GM23248 (cell line): ENCODE measurements at regions not wholly inside any gene's neighbourhood (a gene's known extent, or its start where the extent isn't known, plus 50 kb on each side); places are given as distances from the start of the nearest gene placed in this dataset.

Source experiments
- DNase-seq: peaks from one replicate; pipeline ENCODE4 v3.0.0-alpha.2; 2015
- H2AFZ ChIP-seq: fragments of 200-600 bp; sonication (generic); 2 replicates; pipeline ENCODE4 v1.6.1; 2016; ENCODE audit warnings: antibody characterized with exemption
- H3F3A ChIP-seq: fragments of 200-600 bp; sonication (generic); 2 replicates; pipeline ENCODE4 v1.6.1; 2016; ENCODE audit warnings: mild to moderate bottlenecking, antibody characterized with exemption, mixed run types; ENCODE audit not compliant: insufficient read depth
- H3K27ac ChIP-seq: fragments of 200-600 bp; sonication (generic); 2 replicates; pipeline ENCODE4 v1.5.1; 2016; ENCODE audit warnings: mild to moderate bottlenecking
- H3K27me3 ChIP-seq: fragments of 200-600 bp; sonication (generic); replicated peaks from 2 replicates; pipeline ENCODE4 v1.6.1; 2016; ENCODE audit warnings: mild to moderate bottlenecking; ENCODE audit not compliant: insufficient read depth
- H3K36me3 ChIP-seq: fragments of 200-600 bp; sonication (generic); 2 replicates; pipeline ENCODE4 v1.6.1; 2016; ENCODE audit warnings: low read depth, mild to moderate bottlenecking
- H3K4me1 ChIP-seq: fragments of 200-600 bp; sonication (generic); 2 replicates; pipeline ENCODE4 v1.6.1; 2016; ENCODE audit warnings: mild to moderate bottlenecking; ENCODE audit not compliant: insufficient read depth
- H3K4me2 ChIP-seq: fragments of 200-600 bp; sonication (generic); one replicate; pipeline ENCODE4 v1.6.1; 2016; ENCODE audit warnings: mild to moderate bottlenecking; ENCODE audit not compliant: unreplicated experiment
- H3K4me3 ChIP-seq: fragments of 200-600 bp; sonication (generic); 2 replicates; pipeline ENCODE4 v1.5.1; 2016; ENCODE audit warnings: mild to moderate bottlenecking
- H3K79me2 ChIP-seq: fragments of 200-600 bp; sonication (generic); 2 replicates; pipeline ENCODE4 v1.6.1; 2016; ENCODE audit warnings: mild to moderate bottlenecking; ENCODE audit not compliant: insufficient read depth
- H3K9ac ChIP-seq: fragments of 200-600 bp; sonication (generic); 2 replicates; pipeline ENCODE4 v1.6.1; 2016; ENCODE audit warnings: mild to moderate bottlenecking
- H3K9me2 ChIP-seq: fragments of 200-600 bp; sonication (generic); 2 replicates; pipeline ENCODE4 v1.6.1; 2016; ENCODE audit warnings: mixed run types, mild to moderate bottlenecking, moderate library complexity; ENCODE audit not compliant: insufficient read depth
- H3K9me3 ChIP-seq: fragments of 200-600 bp; sonication (generic); one replicate; pipeline ENCODE4 v1.6.1; 2017; ENCODE audit warnings: low read depth
- H4K20me1 ChIP-seq: fragments of 200-600 bp; sonication (generic); 2 replicates; pipeline ENCODE4 v1.6.0; 2016; ENCODE audit not compliant: insufficient read depth
- EZH2 ChIP-seq: fragments of 200-600 bp; sonication (generic); IDR thresholded peaks from 2 replicates; pipeline ENCODE4 v1.6.1; 2018; ENCODE audit warnings: antibody characterized with exemption, mild to moderate bottlenecking; ENCODE audit not compliant: insufficient read depth, poor library complexity, severe bottlenecking
- EZH2phosphoT487 ChIP-seq: fragments of 200-600 bp; sonication (generic); IDR thresholded peaks from 2 replicates; pipeline ENCODE4 v1.6.1; 2018; ENCODE audit warnings: antibody characterized with exemption, moderate library complexity, mild to moderate bottlenecking, low read depth; ENCODE audit not compliant: insufficient read depth
- WGBS, 2 experiments: methylation state at CpG; one replicate each; pipeline ENCODE4 v1.1.6; 2015 to 2017; ENCODE audit warnings: low lambda C conversion rate in 2 of 2, low coverage in 1 of 2; ENCODE audit errors: missing lambda C conversion rate in 2 of 2; 5-methylcytosine and 5-hydroxymethylcytosine counted together
- in situ Hi-C: fragments of 300-500 bp; cut with MboI; formaldehyde crosslinking; loops from 2 replicates; pipeline ENCODE4 v1.15.0; 2020

- no peak overlapping the region for H2AFZ ChIP-seq
- H3K79me2 ChIP-seq = no peaks in the 10 kb centered on the region
- no peaks in the 10 kb centered on the region for H4K20me1 ChIP-seq
- H3F3A ChIP-seq = peaks cover 63% of the 10 kb centered on the region
- H3K4me3 ChIP-seq = peak overlapping the region; percentile 36
- in situ Hi-C loops = no loop called here
- H3K4me1 ChIP-seq = peaks cover 65% of the 10 kb centered on the region
- 38 to 43% methylated on average over 8 of the region's 8 CpGs for WGBS, 2 experiments
- H3K9ac ChIP-seq = peak overlapping the region; percentile 74
- TF ChIP-seq EZH2phosphoT487 (0 out of 2 replicates have a peak, but pooled peaks have one; percentile 75), EZH2 (no peak)
- peak overlapping the region; percentile 96 for H3K27ac ChIP-seq
- H3K9me3 ChIP-seq = no peaks in the 10 kb centered on the region
- H3K36me3 ChIP-seq = peaks cover 4% of the 10 kb centered on the region; the same call in 1 of the 2 replicates
- no peaks in the 10 kb centered on the region for H3K27me3 ChIP-seq
- no peaks in the 10 kb centered on the region for H3K9me2 ChIP-seq
- H3K4me2 ChIP-seq = peak overlapping the region; percentile 81
- peak; percentile 93 for DNase-seq
These were observed 132.9 kb downstream of the SOCS6 start for GRCh38 chr18:70421471-70422390.

DNA sequence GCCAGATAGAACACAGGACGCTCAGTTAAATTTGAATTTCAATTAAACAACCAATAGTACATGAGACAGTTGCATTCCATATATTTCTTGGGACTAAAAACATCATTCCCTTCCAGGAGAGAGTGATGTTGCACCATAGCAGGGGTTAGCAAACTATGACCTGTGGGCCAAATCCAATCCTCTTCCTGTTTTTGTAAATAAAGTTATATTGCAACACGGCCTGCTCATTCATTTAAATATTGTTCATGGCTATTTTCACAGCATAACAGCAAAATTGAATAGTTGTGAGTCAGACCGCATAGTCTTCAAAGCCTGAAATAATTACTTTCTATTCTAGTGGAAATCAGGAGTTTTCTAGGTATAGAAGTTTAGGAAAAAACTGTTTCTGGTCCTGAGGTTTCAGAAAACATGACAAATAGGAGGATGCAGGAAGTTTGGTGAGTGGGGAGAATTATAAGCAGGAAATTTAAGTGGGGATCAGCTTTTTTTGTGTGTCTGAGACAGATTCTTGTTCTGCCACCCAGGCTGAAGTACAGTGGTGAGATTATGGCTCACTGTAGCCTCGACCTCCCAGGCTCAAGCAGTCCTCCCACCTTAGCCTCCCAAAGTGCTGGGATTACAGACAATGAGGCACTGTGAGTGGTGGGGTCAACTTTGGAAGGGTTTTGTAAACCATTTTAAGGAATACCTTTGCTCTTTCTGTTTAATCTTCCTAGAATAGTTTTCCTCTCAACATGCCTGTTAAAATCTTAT, 131.5 kb downstream of the SOCS6 start:
- in situ Hi-C loops = no loop called here
- Histone ChIP-seq H3K27me3 (no peaks in the 10 kb centered on the region), H3K79me2 (no peaks in the 10 kb centered on the region), H2AFZ (peak overlapping the region; percentile 36), H4K20me1 (no peaks in the 10 kb centered on the region), H3F3A (peaks cover 63% of the 10 kb centered on the region), H3K9me2 (no peaks in the 10 kb centered on the region), H3K4me2 (peak overlapping the region; percentile 74), H3K9ac (peak overlapping the region; percentile 60), H3K4me1 (peaks cover 65% of the 10 kb centered on the region), H3K27ac (peak overlapping the region; percentile 96), H3K9me3 (no peaks in the 10 kb centered on the region), H3K36me3 (no peaks in the 10 kb centered on the region), H3K4me3 (peak overlapping the region; percentile 42)
- DNase-seq = peak; percentile 84
- 26 to 28% methylated on average over 4 of the region's 4 CpGs for WGBS, 2 experiments
- TF ChIP-seq EZH2 = no peak
- no peak for TF ChIP-seq EZH2phosphoT487

DNA sequence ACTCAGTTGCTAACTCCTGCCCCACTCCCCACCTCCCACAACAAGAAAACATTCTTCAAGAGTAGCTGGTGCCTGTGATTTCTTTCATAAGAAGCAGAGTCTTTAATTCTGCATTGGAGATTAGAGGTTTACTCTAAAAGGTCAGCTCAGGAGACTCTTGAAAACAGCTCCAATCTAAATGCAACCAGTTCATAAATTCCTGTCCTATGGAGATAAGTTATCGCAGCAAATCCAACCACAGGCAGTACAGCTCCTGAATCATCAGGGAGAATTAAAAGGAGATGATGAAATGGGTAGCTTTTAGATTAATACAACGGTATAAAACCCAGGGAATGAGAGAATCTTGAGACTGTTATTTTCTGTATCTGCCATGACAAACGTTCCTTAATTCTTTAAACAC, 130.7 kb downstream of the SOCS6 start:
- no peaks in the 10 kb centered on the region for H3K36me3 ChIP-seq
- H3K9me3 ChIP-seq = no peaks in the 10 kb centered on the region
- no peak for TF ChIP-seq EZH2phosphoT487
- no peak for TF ChIP-seq EZH2

GRCh38 chr18:70418546-70419311, 129.9 kb downstream of the SOCS6 start:
- 48 to 50% methylated on average over 12 of the region's 12 CpGs for WGBS, 2 experiments
- H3K9me3 ChIP-seq = no peaks in the 10 kb centered on the region
- no peaks in the 10 kb centered on the region for H3K9me2 ChIP-seq
- H4K20me1 ChIP-seq = no peaks in the 10 kb centered on the region
- peaks cover 57% of the 10 kb centered on the region for H3K4me1 ChIP-seq
- DNase-seq = peak; percentile 48
- H3F3A ChIP-seq = peaks cover 60% of the 10 kb centered on the region
- peak overlapping the region; percentile 74 for H3K4me2 ChIP-seq
- TF ChIP-seq EZH2phosphoT487 (no peak), EZH2 (no peak)
- H3K79me2 ChIP-seq = no peaks in the 10 kb centered on the region
- peak overlapping the region; percentile 58 for H2AFZ ChIP-seq
- H3K4me3 ChIP-seq = peak overlapping the region; percentile 42
- H3K36me3 ChIP-seq = no peaks in the 10 kb centered on the region
- H3K27ac ChIP-seq = peak overlapping the region; percentile 96
- in situ Hi-C loops = no loop called here
- peak overlapping the region; percentile 43 for H3K9ac ChIP-seq
- no peaks in the 10 kb centered on the region for H3K27me3 ChIP-seq

More for the DNA sequence above, 130.7 kb downstream of the SOCS6 start:
- Histone ChIP-seq H3K27me3 (no peaks in the 10 kb centered on the region), H3K79me2 (no peaks in the 10 kb centered on the region), H3K9ac (peak overlapping the region; percentile 43), H3F3A (peaks cover 63% of the 10 kb centered on the region), H2AFZ (peak overlapping the region; percentile 26), H3K4me3 (peak overlapping the region; percentile 42), H4K20me1 (no peaks in the 10 kb centered on the region), H3K4me1 (peaks cover 65% of the 10 kb centered on the region), H3K27ac (peak overlapping the region; percentile 96), H3K4me2 (peak overlapping the region; percentile 74), H3K9me2 (no peaks in the 10 kb centered on the region)
- in situ Hi-C loops = no loop called here
- WGBS, 2 experiments = 15 to 18% methylated on average over 3 of the region's 3 CpGs
- peak; percentile 71 for DNase-seq
